Memory B cell (primary cell): ENCODE measurements at regions not wholly inside any gene's neighbourhood (a gene's known extent, or its start where the extent isn't known, plus 50 kb on each side); places are given as distances from the start of the nearest gene placed in this dataset.

ENCODE experiments used
- ATAC-seq: fragments of 150-1000 bp; cut with Tn5 transposase; 2 replicates; pipeline ENCODE4 v1.10.0; 2021; ENCODE audit warnings: low read depth, mild to moderate bottlenecking, moderate library complexity
- DNase-seq, 2 donors: peaks; one replicate each; pipeline ENCODE4 v3.0.0; 2022; ENCODE audit warnings: low spot score in 2 of 2
- H3K27ac Mint-ChIP-seq: one replicate; pipeline ENCODE4 v1.8.0; 2022; ENCODE audit warnings: mild to moderate bottlenecking, moderate library complexity, mixed read lengths
- H3K27me3 Mint-ChIP-seq: one replicate; pipeline ENCODE4 v1.8.0; 2022; ENCODE audit warnings: mixed read lengths
- H3K36me3 Mint-ChIP-seq: one replicate; pipeline ENCODE4 v1.8.0; 2022; ENCODE audit warnings: mild to moderate bottlenecking, mixed read lengths
- H3K4me1 Mint-ChIP-seq: one replicate; pipeline ENCODE4 v1.8.0; 2022; ENCODE audit warnings: mixed read lengths
- H3K4me3 Mint-ChIP-seq: one replicate; pipeline ENCODE4 v1.8.0; 2022; ENCODE audit warnings: mild to moderate bottlenecking, moderate library complexity, mixed read lengths
- H3K9me3 Mint-ChIP-seq: one replicate; pipeline ENCODE4 v1.8.0; 2022; ENCODE audit warnings: mixed read lengths

- Mint-ChIP-seq H3K36me3 (no peaks in the 10 kb centered on the region), H3K9me3 (peaks cover 7% of the 10 kb centered on the region), H3K4me1 (peaks cover 3% of the 10 kb centered on the region), H3K4me3 (no peak overlapping the region), H3K27me3 (peaks cover 1% of the 10 kb centered on the region), H3K27ac (no peak overlapping the region)
- DNase-seq = no peak
- ATAC-seq = no peak
These were observed 86.5 kb downstream of the MTRR start for GRCh38 chr5:7955476-7955875.

- ATAC-seq = no peak
- Mint-ChIP-seq H3K36me3 (no peaks in the 10 kb centered on the region), H3K4me1 (peaks cover 4% of the 10 kb centered on the region), H3K27ac (no peak overlapping the region), H3K4me3 (no peak overlapping the region), H3K9me3 (peaks cover 5% of the 10 kb centered on the region), H3K27me3 (peaks cover 1% of the 10 kb centered on the region)
- no peak for DNase-seq
These were observed 88.4 kb downstream of the MTRR start for GRCh38 chr5:7957329-7957728.

- ATAC-seq = no peak
- no peak for DNase-seq
- H3K9me3 Mint-ChIP-seq = peaks cover 5% of the 10 kb centered on the region
- no peak overlapping the region for H3K27ac Mint-ChIP-seq
- peaks cover 4% of the 10 kb centered on the region for H3K4me1 Mint-ChIP-seq
- peaks cover 4% of the 10 kb centered on the region for H3K27me3 Mint-ChIP-seq
- no peaks in the 10 kb centered on the region for H3K36me3 Mint-ChIP-seq
- H3K4me3 Mint-ChIP-seq = no peak overlapping the region
These were observed 91.2 kb downstream of the MTRR start for GRCh38 chr5:7960142-7960541.

DNA sequence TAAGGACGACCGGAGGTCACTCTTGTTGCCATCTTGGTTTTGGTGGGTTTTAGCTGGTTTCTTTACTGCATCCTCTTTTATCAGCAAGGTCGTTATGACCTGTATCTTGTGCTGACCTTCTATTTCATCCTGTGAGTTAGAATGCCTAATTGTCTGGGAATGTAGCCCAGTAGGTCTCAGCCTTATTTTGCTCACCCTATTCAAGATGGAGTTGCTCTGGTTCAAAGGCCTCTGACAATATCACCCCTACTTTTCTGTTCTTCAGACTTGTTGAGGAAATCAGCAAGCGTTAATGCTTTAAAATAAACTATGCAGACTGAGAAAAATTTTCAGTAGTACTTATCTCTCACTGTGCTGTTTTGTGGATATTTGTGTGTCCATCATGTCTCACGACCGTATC lies 92.6 kb downstream of the MTRR start:
- peaks cover 4% of the 10 kb centered on the region for H3K4me1 Mint-ChIP-seq
- no peak overlapping the region for H3K4me3 Mint-ChIP-seq
- no peak overlapping the region for H3K27ac Mint-ChIP-seq
- no peak for DNase-seq
- ATAC-seq = no peak
- H3K36me3 Mint-ChIP-seq = no peaks in the 10 kb centered on the region
- peaks cover 3% of the 10 kb centered on the region for H3K9me3 Mint-ChIP-seq
- peaks cover 4% of the 10 kb centered on the region for H3K27me3 Mint-ChIP-seq

DNA sequence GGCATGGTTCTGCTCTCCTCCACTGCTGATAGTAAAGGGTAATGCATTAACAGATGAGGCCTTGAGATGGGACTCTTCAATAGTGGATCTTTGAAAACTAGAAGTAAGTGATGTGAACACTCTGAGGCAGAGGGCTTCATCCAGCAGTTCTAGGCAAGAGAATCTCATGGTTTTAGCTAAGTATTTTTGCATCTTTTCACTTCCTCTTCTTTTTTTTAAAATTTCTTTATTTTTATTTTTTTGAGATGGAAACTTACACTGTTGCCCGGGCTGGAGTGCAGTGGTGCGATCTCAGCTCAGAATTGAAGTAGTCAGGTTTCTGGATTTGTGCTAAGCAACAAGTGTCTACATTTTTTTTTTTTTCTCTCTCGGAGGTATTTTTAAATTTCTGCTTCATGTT lies 101.9 kb downstream of the MTRR start:
- ATAC-seq (peak; percentile 82), DNase-seq (peak in 1 of 2 donors; percentile 5)
- H3K9me3 Mint-ChIP-seq = peaks cover 4% of the 10 kb centered on the region
- H3K4me1 Mint-ChIP-seq = peaks cover 17% of the 10 kb centered on the region
- no peaks in the 10 kb centered on the region for H3K27me3 Mint-ChIP-seq
- H3K36me3 Mint-ChIP-seq = peaks cover 4% of the 10 kb centered on the region
- H3K27ac Mint-ChIP-seq = peak overlapping the region; percentile 49
- peak overlapping the region; percentile 32 for H3K4me3 Mint-ChIP-seq

DNA sequence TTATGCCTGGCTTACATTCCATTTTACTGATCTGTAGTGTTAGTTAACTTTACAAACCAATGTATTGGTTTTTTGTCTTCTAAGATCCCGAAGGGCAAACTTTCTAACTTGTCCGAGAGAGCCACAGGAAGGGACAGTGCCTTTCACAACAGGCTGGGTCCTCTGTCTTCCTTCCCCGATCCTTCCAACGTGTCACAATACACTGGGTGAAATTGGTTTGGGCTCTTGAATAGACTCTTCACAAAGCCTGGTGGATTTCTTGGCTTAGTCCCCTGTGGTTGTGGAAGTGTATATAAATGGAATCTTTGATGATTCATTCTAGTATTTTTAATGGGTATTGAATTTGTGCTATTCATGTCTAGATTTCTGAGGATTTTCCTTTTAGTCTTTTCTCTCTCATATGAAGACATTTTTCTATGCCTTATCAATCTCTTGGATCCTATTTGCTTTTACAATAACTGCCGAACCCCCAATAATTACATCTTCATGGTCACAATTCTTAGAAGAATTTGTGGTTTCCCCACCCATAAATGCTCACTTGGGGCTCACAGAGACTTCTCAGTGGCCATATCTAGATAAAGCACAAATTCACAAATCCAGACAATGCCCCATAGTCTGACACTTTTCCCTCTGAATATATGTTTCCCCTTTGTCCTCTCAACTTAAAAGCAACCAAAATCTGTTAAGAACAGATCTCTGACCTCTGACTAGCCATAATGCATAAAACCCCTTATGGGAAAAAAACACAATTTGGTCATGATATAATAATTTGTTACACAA lies 107.7 kb downstream of the MTRR start:
- no peaks in the 10 kb centered on the region for H3K36me3 Mint-ChIP-seq
- H3K27ac Mint-ChIP-seq = no peak overlapping the region
- peaks cover 2% of the 10 kb centered on the region for H3K9me3 Mint-ChIP-seq
- ATAC-seq (no peak), DNase-seq (no peak)
- H3K4me3 Mint-ChIP-seq = no peak overlapping the region
- no peaks in the 10 kb centered on the region for H3K27me3 Mint-ChIP-seq
- H3K4me1 Mint-ChIP-seq = no peaks in the 10 kb centered on the region

DNA sequence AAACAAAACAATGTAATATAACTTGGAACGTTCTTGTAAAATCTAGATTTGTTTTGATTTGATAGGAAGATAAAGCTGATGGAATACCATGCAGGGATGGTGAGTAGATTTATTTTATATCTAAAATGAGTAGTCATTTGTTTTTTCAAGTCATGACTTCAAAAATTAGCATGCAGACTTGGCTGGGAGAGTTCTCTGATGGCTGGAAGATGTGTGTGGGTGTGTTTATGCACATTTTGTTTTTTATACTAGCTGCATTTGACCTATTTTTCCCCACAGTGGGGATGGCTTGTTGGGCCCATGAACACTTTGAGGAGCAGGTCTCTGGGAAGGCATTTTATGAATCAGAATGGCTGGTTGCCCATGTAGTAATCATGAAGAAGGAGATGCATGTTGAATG lies 109.2 kb downstream of the MTRR start:
- DNase-seq (no peak), ATAC-seq (no peak)
- Mint-ChIP-seq H3K27ac (no peak overlapping the region), H3K27me3 (no peaks in the 10 kb centered on the region), H3K4me3 (no peak overlapping the region), H3K4me1 (no peaks in the 10 kb centered on the region), H3K9me3 (peaks cover 2% of the 10 kb centered on the region), H3K36me3 (no peaks in the 10 kb centered on the region)

GRCh38 chr5:7978991-7979390 lies 110.0 kb downstream of the MTRR start:
- DNase-seq (no peak), ATAC-seq (no peak)
- Mint-ChIP-seq H3K27me3 (no peaks in the 10 kb centered on the region), H3K4me1 (no peaks in the 10 kb centered on the region), H3K9me3 (peaks cover 2% of the 10 kb centered on the region), H3K4me3 (no peak overlapping the region), H3K27ac (no peak overlapping the region), H3K36me3 (no peaks in the 10 kb centered on the region)

DNA sequence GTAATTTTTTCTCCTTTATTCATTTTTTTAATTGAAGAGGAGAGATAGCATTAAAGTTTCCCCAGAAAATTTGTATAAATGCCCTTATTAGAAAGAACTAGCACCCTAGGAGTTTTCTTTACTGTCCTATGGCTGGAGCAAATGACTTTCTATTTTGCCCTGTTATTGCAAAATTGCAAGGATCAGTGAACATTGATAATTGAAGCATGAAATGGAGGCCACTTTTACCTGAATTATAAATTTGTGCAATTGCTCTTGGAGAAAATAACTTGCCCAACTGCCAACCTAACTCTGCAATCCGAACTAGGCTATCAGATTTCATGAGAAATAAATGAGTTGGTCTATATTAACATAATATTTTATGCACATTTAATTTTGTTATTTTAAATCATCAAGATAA lies 111.9 kb downstream of the MTRR start:
- no peak overlapping the region for H3K4me3 Mint-ChIP-seq
- H3K27ac Mint-ChIP-seq = no peak overlapping the region
- H3K36me3 Mint-ChIP-seq = no peaks in the 10 kb centered on the region
- H3K9me3 Mint-ChIP-seq = peaks cover 2% of the 10 kb centered on the region
- DNase-seq = no peak
- peaks cover 2% of the 10 kb centered on the region for H3K27me3 Mint-ChIP-seq
- H3K4me1 Mint-ChIP-seq = no peaks in the 10 kb centered on the region
- ATAC-seq = no peak

DNA sequence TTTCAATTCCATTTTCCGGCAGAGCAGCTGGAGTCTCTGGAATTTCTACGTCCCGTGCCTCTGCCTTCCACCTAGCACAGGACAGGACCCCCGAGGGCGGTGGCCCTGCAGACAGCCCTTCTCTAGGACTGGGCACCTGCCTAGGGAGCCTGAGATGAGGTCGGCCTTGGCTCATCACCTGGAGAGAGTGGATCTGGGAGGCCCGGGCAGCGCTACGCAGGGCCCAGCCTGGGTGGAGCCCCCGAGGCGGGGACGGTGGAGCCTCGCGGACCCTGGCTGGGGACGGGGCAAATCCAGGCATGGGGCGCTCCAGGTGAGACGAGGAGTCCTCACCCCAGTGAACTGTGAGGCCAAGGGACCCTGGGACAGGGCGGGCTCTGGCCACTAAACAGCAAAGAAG lies 114.5 kb downstream of the MTRR start:
- H3K9me3 Mint-ChIP-seq = peaks cover 2% of the 10 kb centered on the region

GRCh38 chr5:7991125-7991821 lies 122.3 kb downstream of the MTRR start:
- Mint-ChIP-seq H3K36me3 (no peaks in the 10 kb centered on the region), H3K9me3 (no peaks in the 10 kb centered on the region), H3K4me1 (peaks cover 3% of the 10 kb centered on the region), H3K4me3 (no peak overlapping the region), H3K27ac (no peak overlapping the region), H3K27me3 (no peaks in the 10 kb centered on the region)
- ATAC-seq (no peak), DNase-seq (no peak)

More for the DNA sequence above, 114.5 kb downstream of the MTRR start:
- Mint-ChIP-seq H3K4me3 (no peak overlapping the region), H3K36me3 (no peaks in the 10 kb centered on the region), H3K27ac (no peak overlapping the region), H3K4me1 (no peaks in the 10 kb centered on the region), H3K27me3 (peaks cover 2% of the 10 kb centered on the region)
- ATAC-seq (no peak), DNase-seq (no peak)

- Mint-ChIP-seq H3K4me1 (peaks cover 3% of the 10 kb centered on the region), H3K27ac (no peak overlapping the region), H3K9me3 (peaks cover 3% of the 10 kb centered on the region), H3K36me3 (no peaks in the 10 kb centered on the region), H3K4me3 (no peak overlapping the region), H3K27me3 (no peaks in the 10 kb centered on the region)
- DNase-seq = no peak
- no peak for ATAC-seq
These were observed 126.8 kb downstream of the MTRR start for GRCh38 chr5:7995688-7996294.

- H3K9me3 Mint-ChIP-seq = peaks cover 14% of the 10 kb centered on the region
- H3K27me3 Mint-ChIP-seq = no peaks in the 10 kb centered on the region
- no peaks in the 10 kb centered on the region for H3K4me1 Mint-ChIP-seq
- DNase-seq (no peak), ATAC-seq (no peak)
- H3K27ac Mint-ChIP-seq = no peak overlapping the region
- H3K4me3 Mint-ChIP-seq = no peak overlapping the region
- peaks cover 2% of the 10 kb centered on the region for H3K36me3 Mint-ChIP-seq
These were observed 136.5 kb downstream of the MTRR start for GRCh38 chr5:8005416-8005815.

DNA sequence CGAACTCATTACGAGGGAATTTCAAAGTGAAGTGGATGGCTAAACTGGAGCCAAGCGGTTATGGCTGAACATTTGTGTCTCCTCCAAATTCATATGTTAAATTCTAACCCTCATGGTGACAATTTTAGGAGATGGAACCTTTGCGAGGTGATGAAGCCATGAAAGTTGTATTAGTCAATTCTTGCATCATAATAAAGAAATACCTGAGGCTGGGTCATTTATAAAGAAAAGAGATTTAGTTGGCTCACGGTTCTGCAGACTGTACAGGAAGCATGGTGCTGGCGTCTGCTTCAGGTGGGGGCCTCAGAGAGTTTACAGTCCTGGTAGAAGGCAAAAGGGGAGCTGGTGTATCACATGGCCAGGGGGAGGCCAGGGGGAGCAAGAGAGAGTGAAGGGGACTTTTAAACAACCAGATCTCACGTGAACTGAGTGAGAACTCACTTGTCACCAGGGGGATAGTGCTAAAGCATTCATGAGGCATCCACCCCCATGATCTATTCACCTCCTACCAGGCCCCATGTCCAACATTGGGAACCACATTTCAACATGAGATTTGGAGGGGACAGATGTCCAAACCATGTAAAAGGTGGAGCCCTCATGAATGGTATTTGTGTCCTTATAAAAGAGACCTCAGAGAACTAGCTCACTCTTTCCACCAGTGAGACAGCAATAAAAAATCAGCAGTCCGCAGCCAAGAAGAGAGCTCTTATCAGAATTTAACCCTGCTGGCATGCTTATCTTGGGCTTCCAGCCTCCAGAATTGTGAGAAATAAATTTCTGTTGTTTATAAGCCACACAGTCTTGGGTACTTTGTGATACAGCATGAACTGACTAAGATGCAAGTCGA lies 143.4 kb downstream of the MTRR start:
- Mint-ChIP-seq H3K36me3 (no peaks in the 10 kb centered on the region), H3K4me1 (peaks cover 21% of the 10 kb centered on the region), H3K4me3 (no peak overlapping the region), H3K27me3 (no peaks in the 10 kb centered on the region), H3K9me3 (peaks cover 3% of the 10 kb centered on the region), H3K27ac (no peak overlapping the region)
- no peak for ATAC-seq
- DNase-seq = no peak
